GM06990 (cell line): ENCODE measurements at regions not wholly inside any gene's neighbourhood (a gene's known extent, or its start where the extent isn't known, plus 50 kb on each side); places are given as distances from the start of the nearest gene placed in this dataset.

Experiments used
- DNase-seq: peaks from one replicate; pipeline ENCODE4 v3.0.0-alpha.2; 2011; ENCODE audit not compliant: insufficient read length; ENCODE audit errors: extremely low read depth
- H3K27me3 ChIP-seq: replicated peaks from 2 replicates; pipeline ENCODE4 v1.6.0; 2011; ENCODE audit warnings: low read length; ENCODE audit not compliant: control insufficient read depth, insufficient read depth
- H3K36me3 ChIP-seq: 2 replicates; pipeline ENCODE4 v1.5.1; 2011; ENCODE audit warnings: low read length; ENCODE audit not compliant: control insufficient read depth, insufficient read depth
- H3K4me3 ChIP-seq: replicated peaks from 2 replicates; pipeline ENCODE4 v1.5.1; 2011; ENCODE audit warnings: low read depth, mild to moderate bottlenecking, control low read depth, low read length
- CTCF ChIP-seq: IDR thresholded peaks from 2 replicates; pipeline ENCODE4 v1.5.1; 2011; ENCODE audit warnings: low read length, control low read depth, mild to moderate bottlenecking, inconsistent platforms; ENCODE audit not compliant: insufficient read depth, poor library complexity, severe bottlenecking

- Histone ChIP-seq H3K4me3 (no peak overlapping the region), H3K36me3 (no peaks in the 10 kb centered on the region), H3K27me3 (no peaks in the 10 kb centered on the region)
- no peak for TF ChIP-seq CTCF
- no peak for DNase-seq
Measured at GRCh38 chrX:144494074-144494473, 610.2 kb downstream of the UBE2NL start.

- TF ChIP-seq CTCF: no peak
- no peak for DNase-seq
- H3K27me3 ChIP-seq: no peaks in the 10 kb centered on the region
- no peaks in the 10 kb centered on the region for H3K36me3 ChIP-seq
- H3K4me3 ChIP-seq: no peak overlapping the region
Measured at GRCh38 chrX:144531877-144532276, 648.0 kb downstream of the UBE2NL start.

GRCh38 chrX:144566592-144566991, 680.7 kb upstream of the SPANXN1 start:
- Histone ChIP-seq H3K4me3 (no peak overlapping the region), H3K27me3 (no peaks in the 10 kb centered on the region), H3K36me3 (no peaks in the 10 kb centered on the region)
- no peak for DNase-seq
- no peak for TF ChIP-seq CTCF

GRCh38 chrX:144586756-144587155, 660.5 kb upstream of the SPANXN1 start:
- no peaks in the 10 kb centered on the region for H3K36me3 ChIP-seq

GRCh38 chrX:144592036-144592435, 655.3 kb upstream of the SPANXN1 start:
- no peak for TF ChIP-seq CTCF
- Histone ChIP-seq H3K27me3 (no peaks in the 10 kb centered on the region), H3K4me3 (no peak overlapping the region), H3K36me3 (no peaks in the 10 kb centered on the region)
- DNase-seq: no peak

More at GRCh38 chrX:144586756-144587155, 660.5 kb upstream of the SPANXN1 start:
- H3K4me3 ChIP-seq: no peak overlapping the region
- H3K27me3 ChIP-seq: no peaks in the 10 kb centered on the region
- DNase-seq: no peak
- no peak for TF ChIP-seq CTCF

GRCh38 chrX:144601010-144601409, 646.3 kb upstream of the SPANXN1 start:
- Histone ChIP-seq H3K4me3 (no peak overlapping the region), H3K27me3 (no peaks in the 10 kb centered on the region), H3K36me3 (no peaks in the 10 kb centered on the region)
- no peak for DNase-seq
- TF ChIP-seq CTCF: no peak
